ENCODE measurements at regions not wholly inside any gene's neighbourhood (a gene's known extent, or its start where the extent isn't known, plus 50 kb on each side); places are given as distances from the start of the nearest gene placed in this dataset.

DNA sequence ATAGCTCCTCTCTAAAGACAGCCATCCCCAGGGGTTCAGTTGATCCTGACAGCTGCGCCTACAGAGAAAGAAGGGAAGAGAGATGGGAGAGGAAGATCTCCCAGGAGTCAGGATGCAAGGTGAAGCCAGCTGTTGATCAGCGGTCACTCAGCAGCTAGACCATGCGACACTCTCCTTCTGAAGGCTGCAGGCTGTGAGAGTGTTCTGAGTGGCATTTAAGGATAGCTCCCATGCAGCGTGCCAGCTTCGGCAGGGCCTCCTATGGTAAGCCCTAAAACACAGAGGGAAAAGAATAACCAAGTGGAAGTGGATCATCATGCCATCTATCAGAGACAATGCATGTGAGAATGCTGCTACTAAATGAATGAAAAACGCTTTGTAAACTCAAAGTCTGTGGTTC lies 197.9 kb upstream of the NUDT4 start:
- no peak for DNase-seq (ENCODE audit: extremely low read depth in 1 of 11, low read depth in 9 of 11, low spot score in 4 of 11)

DNA sequence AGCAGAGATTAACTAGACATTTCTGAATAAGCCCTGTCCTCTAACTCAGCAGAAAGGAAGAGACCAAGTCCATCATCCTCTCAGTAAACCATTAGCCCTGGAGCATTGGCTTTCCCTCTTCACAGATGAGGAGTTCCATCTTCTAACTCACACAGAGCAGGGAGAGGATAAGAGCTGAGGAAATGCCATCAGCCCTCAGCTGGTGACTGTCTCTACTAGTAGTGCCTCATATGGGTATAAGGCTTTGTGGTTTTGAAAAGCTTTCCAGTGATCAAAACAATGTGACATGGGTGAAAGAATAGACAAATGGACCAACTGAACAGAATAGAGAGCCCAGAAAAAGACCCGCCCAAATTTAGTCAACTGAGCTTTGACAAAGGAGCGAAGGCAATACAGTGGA lies 197.2 kb upstream of the NUDT4 start:
- DNase-seq (ENCODE audit: extremely low read depth in 1 of 11, low read depth in 9 of 11, low spot score in 4 of 11), result no peak

DNA sequence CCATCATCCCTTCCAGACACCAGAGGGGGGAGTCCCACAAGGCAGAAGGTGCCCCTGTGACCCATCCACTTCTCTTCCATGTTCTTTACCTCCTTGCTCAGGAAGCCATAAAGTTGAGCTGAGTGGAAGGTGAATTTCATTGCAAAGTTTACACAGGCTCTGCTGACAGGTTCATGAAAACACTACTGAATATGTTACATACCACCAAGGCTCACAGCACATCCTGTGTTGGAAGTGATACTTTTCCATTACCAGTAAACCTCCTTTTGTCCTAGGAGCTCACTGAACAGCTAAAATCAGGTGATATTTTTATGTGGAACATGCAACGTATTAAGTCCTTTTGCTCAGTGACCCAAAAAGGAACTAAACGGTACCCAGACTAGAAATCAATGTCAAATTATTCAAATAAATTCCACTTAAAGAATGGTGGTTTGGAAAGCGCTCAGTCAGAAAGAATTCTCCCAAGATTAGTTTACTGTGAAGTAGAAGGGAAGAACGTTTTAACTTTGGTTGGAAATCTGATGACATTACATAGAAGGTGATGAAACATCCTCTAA lies 196.2 kb upstream of the NUDT4 start:
- DNase-seq (ENCODE audit: extremely low read depth in 1 of 11, low read depth in 9 of 11, low spot score in 4 of 11), result peak in 1 of 11 donors; percentile 20

DNA sequence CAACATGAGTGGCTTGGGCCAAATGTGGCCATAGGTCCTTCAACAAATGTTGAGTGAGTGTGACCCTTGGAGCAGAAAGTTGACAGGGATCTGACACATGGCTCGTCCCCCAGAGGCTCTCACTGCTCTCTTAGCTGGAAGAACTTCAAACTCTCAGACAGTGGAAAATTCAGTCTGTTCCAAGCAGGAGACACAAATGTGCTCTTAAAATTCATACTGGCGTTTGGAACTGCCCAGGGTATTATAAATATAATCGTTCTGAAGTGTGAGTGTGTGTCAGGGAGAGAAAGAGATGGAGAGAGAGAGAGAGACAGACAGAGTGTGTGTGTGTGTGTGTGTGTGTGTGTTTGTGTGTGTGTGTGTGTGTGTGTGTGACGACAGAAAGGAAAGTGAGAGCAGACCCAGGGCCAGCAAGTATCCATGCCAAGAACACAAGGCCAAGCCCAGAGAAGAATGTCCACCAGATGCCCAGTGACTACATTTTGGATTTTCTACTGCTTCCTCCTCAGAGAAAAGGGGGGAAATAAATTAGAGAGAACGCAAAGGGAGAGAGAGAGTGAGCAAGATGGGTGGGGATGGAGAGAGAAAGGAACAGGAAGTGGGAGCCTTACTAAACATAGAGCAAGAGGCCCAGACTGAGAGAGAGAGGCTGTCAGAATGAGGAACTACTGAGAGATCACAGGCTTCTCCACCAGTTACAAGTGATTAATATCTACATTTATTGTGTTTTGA lies 193.6 kb upstream of the NUDT4 start:
- peak in 1 of 11 donors; percentile 15 for DNase-seq (ENCODE audit: extremely low read depth in 1 of 11, low read depth in 9 of 11, low spot score in 4 of 11)

DNA sequence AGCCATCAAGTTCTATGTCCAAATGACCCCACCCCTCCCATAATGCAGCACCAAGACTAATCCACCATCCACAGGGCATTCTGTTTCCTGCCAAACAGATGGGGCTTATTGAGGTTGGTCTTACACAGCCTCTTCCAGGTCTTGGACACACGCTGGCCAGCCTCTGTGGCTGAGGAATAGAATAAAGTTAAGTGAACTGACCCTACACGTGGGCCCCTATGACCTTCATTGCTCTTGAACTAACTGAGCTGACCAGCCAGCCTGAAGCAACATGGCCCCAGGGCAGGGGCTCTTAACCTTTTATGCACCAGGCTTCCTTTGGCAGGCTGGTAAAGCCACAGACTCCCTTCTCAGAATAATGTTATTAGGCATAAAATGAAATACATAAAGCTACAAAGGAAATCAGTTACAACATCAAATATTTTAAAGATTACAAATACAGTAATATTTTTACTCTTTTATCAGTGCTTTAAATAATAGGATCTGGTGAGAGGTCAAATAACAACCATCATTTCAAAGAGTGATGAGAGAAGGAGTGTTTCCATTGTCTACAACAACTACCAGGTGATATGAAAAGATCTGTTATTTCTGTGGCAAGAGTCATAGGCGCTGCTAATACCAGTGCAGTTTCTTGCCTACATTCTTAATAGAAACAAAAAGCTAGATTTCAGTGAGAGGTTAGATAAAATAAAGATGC lies 192.9 kb upstream of the NUDT4 start:
- no peak for DNase-seq (ENCODE audit: extremely low read depth in 1 of 11, low read depth in 9 of 11, low spot score in 4 of 11)

DNA sequence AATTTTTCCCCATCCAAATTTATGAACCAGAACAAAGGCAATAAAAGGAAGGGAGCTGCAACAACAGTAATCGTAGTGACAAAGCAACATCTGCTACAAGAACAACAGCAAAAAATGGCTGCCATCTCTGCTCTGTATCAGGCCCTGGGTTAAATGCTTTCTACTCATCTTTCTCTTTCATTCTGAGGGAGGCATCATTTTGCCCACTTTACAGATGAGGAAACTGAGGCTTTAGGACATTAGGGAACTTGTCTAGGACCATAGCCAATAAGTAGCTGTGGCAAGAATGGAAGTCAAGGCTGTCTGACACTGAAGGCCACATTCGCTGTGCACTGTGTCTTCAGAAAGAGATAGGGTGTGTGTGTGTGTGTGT lies 192.4 kb upstream of the NUDT4 start:
- no peak for DNase-seq (ENCODE audit: extremely low read depth in 1 of 11, low read depth in 9 of 11, low spot score in 4 of 11)

DNA sequence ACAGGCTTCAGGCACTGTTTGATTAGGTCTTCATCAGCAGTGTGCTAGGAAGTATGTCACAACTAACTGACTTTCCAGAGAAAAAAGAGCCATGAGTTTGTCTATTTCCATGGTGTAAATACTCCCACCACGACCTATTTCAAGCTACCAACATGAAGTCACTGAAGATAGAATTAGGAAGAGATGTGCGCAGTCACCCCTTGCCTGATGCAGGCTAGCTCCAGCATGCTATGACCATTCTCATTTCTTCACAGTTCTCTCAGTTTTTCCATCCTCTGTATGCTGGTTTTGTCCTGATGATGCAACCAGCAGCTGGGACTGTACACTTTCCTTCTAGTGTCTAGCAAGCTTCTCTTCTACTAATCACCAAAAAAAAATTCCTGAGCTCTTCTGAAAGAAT lies 191.6 kb upstream of the NUDT4 start:
- no peak for DNase-seq (ENCODE audit: extremely low read depth in 1 of 11, low read depth in 9 of 11, low spot score in 4 of 11)

DNA sequence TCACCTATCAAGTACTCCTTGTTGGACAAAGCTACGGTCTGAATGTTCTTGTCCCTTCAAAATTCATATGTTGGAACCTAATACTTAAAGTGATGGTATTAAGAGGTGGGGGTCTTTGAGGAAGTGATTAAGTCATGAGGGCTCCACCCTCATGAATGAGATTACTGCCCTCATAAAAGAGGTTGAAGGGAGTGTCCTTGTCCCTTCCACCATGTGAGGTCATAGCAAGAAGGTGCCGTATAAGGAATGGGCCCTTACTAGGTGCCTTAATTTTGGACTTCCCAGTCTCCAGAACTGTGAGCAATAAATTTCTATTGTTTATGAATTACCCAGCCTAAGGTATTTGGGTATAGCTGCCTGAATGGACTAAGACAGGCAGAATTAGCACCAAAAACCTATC lies 191.1 kb upstream of the NUDT4 start:
- DNase-seq (ENCODE audit: extremely low read depth in 1 of 11, low read depth in 9 of 11, low spot score in 4 of 11), result no peak

DNA sequence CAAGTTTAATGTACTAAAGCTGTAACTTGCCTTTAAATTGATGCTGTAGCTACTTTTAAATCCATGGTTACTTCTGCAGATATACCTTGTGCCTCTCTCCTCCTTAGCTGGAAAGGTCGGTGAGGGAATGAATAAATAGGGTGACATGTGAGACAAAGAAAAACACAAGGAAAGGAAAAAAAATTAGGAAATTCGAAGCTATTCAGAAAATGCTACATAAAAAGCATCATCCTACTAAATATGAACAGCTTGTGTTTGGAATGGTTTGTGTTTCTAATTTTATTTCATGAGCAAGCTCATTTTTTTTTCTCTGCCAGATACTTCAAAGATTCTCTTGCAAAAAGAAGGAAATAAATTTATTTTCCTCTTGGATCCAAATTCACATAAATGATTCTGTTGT lies 186.3 kb upstream of the NUDT4 start:
- DNase-seq (ENCODE audit: extremely low read depth in 1 of 11, low read depth in 9 of 11, low spot score in 4 of 11), result no peak

DNA sequence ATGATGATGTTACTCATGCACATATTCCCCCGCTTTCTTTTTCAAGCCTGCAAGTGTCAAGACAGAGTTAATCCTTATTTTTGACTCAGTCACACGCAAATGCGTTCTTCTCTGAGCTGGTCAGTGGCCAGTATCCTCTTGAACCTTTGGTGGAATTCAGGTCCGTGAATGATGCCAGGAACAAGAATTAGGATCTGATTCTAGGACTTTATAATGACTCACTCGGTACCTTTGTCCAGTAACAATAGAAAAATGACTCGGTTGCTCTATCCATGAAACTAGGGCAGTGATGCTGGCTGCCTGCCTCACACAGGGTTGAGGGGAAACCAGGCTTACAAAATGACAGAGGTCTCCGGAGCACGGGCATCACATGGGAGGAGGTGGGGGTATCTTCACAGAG lies 185.8 kb upstream of the NUDT4 start:
- DNase-seq (ENCODE audit: extremely low read depth in 1 of 11, low read depth in 9 of 11, low spot score in 4 of 11), result no peak

DNA sequence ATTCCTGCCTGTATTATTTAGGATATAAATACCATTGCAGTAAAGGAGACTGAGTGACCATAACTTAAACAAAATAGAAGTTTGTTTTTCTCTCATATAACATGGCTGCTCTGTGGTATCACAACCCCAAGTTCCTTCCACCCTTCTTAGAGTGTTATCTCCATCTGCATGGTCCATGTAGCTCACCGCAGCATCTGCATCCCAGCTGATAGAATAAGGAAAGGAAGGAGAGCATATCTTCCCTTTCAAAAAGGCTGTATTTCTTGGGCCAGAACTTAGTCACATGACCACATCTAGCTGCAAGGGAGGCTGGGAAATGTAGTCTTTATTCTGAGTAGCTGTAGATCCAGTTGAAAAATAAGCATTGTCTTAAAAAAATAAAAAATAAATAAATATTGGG lies 184.8 kb upstream of the NUDT4 start:
- no peak for DNase-seq (ENCODE audit: extremely low read depth in 1 of 11, low read depth in 9 of 11, low spot score in 4 of 11)

DNA sequence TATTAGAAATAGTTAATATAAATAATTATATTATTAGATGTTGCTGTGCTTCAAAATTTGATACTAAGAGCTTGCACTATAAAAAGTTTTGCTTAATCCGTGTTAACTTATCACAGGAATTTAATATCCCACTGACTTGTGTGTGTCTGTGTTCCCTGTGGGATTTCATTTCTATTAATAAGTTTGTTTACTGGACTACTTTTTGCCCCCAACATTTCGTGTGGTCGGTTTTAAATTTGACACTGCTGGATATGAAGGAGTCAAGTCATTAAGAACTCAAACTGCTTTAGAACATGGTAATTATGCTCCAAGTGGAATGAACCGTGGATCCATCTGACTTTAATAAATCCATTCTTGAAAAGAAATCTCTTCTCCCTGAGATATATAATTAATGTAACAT lies 182.2 kb upstream of the NUDT4 start:
- no peak for DNase-seq (ENCODE audit: extremely low read depth in 1 of 11, low read depth in 9 of 11, low spot score in 4 of 11)

DNA sequence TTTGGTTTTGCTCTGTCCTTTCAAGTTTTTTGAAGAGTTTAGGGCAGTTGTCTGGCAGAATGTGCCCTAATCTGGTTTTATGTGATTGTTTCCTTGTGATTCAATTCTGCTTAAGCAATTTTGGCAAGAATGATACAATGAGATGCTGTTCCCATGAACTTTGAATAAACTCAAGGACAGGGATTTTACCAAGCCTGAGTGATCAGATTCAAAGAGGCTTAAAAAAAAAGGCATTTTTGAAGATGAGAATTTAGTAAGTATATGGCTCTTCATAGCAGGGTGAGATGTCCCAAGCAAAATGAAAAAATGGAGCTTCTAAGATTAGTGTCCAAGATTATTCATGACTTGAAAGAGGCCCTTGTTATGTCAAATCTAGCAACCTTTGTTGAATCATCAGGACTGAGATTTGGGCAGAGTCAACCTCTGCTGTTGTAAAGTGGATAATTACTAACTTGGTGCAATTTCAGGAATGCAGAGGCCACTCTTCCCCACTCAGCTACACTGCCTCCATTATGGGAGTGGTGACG lies 180.6 kb upstream of the NUDT4 start:
- DNase-seq (ENCODE audit: extremely low read depth in 1 of 11, low read depth in 9 of 11, low spot score in 4 of 11), result no peak

DNA sequence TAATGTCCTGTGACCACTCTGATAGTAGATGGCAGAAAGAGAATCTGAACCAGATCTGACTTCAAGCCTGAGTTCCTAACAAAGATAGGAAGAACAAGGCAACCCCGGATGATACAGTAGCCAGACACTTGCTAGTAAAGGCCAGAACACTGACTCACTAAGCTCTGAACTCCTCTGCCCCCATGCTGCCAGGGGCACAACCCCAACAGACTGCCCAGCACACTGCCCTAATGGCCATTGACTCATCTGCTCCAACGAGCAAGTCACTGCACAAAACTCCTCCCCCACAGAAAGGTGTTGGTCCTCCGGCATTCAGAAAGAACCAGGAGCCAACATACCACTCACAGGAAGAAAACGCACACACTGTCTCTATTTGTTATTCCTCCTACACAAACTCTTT lies 179.6 kb upstream of the NUDT4 start:
- no peak for DNase-seq (ENCODE audit: extremely low read depth in 1 of 11, low read depth in 9 of 11, low spot score in 4 of 11)

DNA sequence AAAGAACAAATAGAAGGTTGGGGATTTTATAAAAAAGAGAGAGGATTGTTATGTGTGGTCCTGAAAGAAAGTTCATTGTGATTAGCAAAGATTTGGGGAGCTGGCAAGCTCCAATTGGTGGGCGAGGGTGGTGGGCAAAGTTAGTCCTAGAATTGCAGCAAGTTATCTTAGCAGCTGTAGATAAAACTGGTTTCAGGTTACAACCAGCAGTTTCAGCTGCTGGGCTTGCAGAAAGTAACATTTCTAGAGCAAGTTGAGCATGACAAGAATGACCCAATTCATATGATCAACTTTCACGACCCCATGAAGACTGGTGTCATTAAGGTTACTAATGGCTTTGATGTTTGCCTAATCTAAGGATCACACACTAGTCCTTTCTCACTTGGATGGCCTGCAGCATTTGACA lies 177.9 kb upstream of the NUDT4 start:
- DNase-seq (ENCODE audit: extremely low read depth in 1 of 11, low read depth in 9 of 11, low spot score in 4 of 11), result peak in 1 of 11 donors; percentile 13

DNA sequence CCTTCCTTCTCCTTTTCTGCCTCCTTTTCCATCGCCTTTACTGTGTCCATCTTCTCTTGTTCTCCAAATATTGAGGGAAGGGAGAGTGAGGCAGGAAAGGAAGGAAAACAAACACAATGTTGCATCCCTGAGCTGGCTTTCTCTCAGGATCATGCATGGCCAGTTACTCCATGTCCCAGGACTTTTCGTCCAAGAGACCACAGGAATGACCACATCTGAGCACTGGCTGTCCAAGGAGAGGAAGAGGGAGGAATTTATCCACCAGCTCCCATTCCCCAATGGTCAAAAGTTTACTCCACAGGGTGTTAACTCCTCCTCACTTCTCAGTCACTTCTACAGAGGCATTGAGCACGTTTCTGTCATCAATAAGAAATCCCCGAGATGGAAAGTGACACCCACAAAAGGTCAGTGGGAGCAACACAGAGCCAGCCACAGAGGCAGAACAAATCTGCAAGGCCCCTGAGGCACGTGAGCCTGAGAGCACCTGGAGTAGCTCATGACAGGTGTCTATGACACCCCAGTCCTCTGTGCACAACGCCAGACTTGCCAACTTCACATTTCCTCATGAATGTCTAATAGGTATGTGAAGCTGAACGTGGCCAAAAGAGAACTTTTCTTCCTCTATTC lies 177.3 kb upstream of the NUDT4 start:
- DNase-seq (ENCODE audit: extremely low read depth in 1 of 11, low read depth in 9 of 11, low spot score in 4 of 11), result no peak

DNA sequence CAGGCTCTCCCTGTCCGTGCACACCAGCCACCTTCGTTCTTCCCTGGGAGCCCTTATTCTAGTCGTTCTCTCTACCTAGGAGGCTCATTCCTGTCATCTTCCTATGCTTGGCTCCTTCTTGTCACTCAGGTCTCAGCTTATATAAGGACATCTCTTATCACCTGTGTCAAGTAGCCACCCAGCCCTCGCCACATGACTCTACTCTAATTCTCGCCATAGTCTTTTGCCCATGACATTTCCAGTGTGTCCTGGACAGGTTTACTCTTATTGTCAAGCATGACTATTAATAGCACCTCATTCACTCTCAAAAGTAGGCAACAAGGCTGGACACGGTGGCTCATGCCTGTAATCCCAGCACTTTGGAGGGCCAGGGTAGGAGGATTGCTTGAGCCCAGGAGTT lies 175.7 kb upstream of the NUDT4 start:
- DNase-seq (ENCODE audit: extremely low read depth in 1 of 11, low read depth in 9 of 11, low spot score in 4 of 11), result no peak

DNA sequence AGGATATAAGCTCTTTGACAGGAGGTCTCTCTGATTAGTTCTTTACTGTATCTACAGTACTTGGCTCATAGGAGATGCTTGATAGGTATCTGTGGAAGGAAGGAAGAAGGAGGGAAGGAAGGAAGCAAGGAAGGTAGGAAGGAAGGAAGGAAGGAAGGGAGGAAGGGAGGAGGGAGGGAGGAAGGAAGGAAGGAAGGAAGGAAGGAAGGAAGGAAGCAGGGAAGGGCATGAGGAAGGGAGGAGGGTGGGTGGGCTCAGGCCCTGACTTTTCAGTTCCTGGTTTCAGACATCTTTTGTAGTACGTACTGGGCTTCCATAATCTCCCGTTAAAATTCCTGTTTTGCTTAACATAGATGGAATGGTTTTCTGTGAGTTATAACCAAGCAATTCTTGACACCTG lies 175.0 kb upstream of the NUDT4 start:
- no peak for DNase-seq (ENCODE audit: extremely low read depth in 1 of 11, low read depth in 9 of 11, low spot score in 4 of 11)

DNA sequence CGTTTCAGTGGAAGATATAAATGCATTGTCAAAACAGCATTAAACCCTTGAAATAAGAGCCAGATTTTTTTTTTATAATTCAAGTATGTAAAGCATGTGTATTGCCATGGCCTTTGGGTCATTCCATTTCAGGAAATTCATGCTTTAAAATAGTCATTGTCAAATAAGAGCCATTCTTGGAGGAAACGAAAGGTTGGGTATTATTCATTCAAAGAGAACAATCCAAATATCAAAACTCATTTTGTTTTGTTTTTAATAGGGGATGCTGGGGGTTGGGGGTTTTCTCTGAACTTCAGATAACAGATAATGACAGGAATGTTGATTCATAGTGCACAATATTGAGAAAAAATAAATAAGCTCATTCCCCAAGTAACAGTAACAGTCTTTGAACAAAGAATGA lies 174.4 kb upstream of the NUDT4 start:
- no peak for DNase-seq (ENCODE audit: extremely low read depth in 1 of 11, low read depth in 9 of 11, low spot score in 4 of 11)

DNA sequence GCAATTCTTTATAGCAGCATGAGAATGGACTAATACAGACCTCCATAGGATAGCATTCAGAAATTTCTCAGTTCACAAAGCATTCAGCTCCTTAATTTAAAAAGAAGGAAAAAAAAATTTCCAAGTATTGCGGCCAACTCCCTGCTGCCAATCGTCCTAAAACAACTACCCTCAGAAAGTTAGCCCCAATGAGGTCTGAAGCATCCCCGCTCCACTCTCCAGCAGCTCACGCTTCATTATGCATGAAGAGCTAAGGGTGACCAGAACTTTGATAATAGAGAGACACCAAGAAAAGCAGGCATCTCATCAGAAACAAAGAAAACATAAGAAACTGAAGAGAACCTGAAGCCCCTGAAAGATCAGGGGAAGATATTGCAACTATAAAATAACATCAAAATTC lies 172.8 kb upstream of the NUDT4 start:
- DNase-seq (ENCODE audit: extremely low read depth in 1 of 11, low read depth in 9 of 11, low spot score in 4 of 11), result no peak

Measured in renal cortex interstitium (tissue), 11 donors.